Kidney (tissue), 13 donors: ENCODE measurements at regions not wholly inside any gene's neighbourhood (a gene's known extent, or its start where the extent isn't known, plus 50 kb on each side); places are given as distances from the start of the nearest gene placed in this dataset.

Experiments used
- DNase-seq, 5 donors: peaks; one replicate each; pipeline ENCODE4 v3.0.0-alpha.2; 2013 to 2020
- FAIRE-seq: peaks from 2 replicates; lab custom pipeline; 2012; peaks lifted over from hg19 to GRCh38; lab: Jason Lieb, UNC
- H3K27ac ChIP-seq, 2 donors: one replicate each; pipeline ENCODE4 v1.7.0; 2013; ENCODE audit warnings: low read depth in 2 of 2, low read length in 2 of 2, inconsistent platforms in 1 of 2
- H3K27me3 ChIP-seq: one replicate; pipeline ENCODE4 v1.7.1; 2013; ENCODE audit warnings: low read length, inconsistent platforms; ENCODE audit not compliant: control insufficient read depth, insufficient read depth
- H3K36me3 ChIP-seq, 3 donors: one replicate each; pipeline versions ENCODE4 v1.7.0 to v1.7.1; 2013; ENCODE audit warnings: low read length in 3 of 3, control low read depth in 1 of 3, inconsistent platforms in 1 of 3; ENCODE audit not compliant: insufficient read depth in 3 of 3, control insufficient read depth in 2 of 3
- H3K4me1 ChIP-seq, 3 donors: one replicate each; pipeline versions ENCODE4 v1.7.0 to v1.7.1; 2013; ENCODE audit warnings: low read length in 3 of 3, inconsistent platforms in 1 of 3, low read depth in 1 of 3; ENCODE audit not compliant: control insufficient read depth in 2 of 3, insufficient read depth in 2 of 3
- H3K4me3 ChIP-seq, 3 donors: one replicate each; pipeline versions ENCODE4 v1.7.0 to v1.8.1; 2013; ENCODE audit warnings: low read length in 3 of 3, control low read depth in 1 of 3, inconsistent platforms in 1 of 3
- H3K9ac ChIP-seq, 3 donors: one replicate each; pipeline versions ENCODE4 v1.7.0 to v1.7.1; 2013; ENCODE audit warnings: low read length in 3 of 3, control low read depth in 1 of 3, inconsistent platforms in 1 of 3
- H3K9me3 ChIP-seq, 3 donors: one replicate each; pipeline versions ENCODE4 v1.7.0 to v1.7.1; 2013; ENCODE audit warnings: low read length in 3 of 3, control low read depth in 1 of 3, inconsistent platforms in 1 of 3; ENCODE audit not compliant: control insufficient read depth in 2 of 3, insufficient read depth in 1 of 3
- intact Hi-C: fragments of 100-400 bp; cut with DNase I; formaldehyde crosslinking; loops from one replicate; pipeline ENCODE4 v1.11.1; 2022
- TF ChIP-seq, protein P1 (sequence below): IDR thresholded peaks from 3 replicates; pipeline ENCODE4 v1.5.1; 2012; ENCODE audit warnings: mild to moderate bottlenecking, moderate library complexity, borderline replicate concordance; ENCODE audit not compliant: insufficient read depth; ENCODE audit errors: extremely low read depth
- donor health status: control.
- donor health status: control.
- donor health status: control.
- donor health status: control.
- donor health status: control.
- donor health status: DM: yes; HTN: yes; CAD: no.
- donor health status: Normal renal cell carcinoma (clear cell type).

- FAIRE-seq: no peak
- Histone ChIP-seq H3K27ac (no peak overlapping the region), H3K9me3 (peaks cover 0 to 3% (median 2%) of the 10 kb centered on the region in 3 donors), H3K4me1 (no peaks in the 10 kb centered on the region), H3K36me3 (no peaks in the 10 kb centered on the region), H3K4me3 (no peak overlapping the region), H3K27me3 (no peaks in the 10 kb centered on the region), H3K9ac (no peak overlapping the region)
- intact Hi-C loops: no loop called here
- DNase-seq: no peak
- TF ChIP-seq, protein P1, sequence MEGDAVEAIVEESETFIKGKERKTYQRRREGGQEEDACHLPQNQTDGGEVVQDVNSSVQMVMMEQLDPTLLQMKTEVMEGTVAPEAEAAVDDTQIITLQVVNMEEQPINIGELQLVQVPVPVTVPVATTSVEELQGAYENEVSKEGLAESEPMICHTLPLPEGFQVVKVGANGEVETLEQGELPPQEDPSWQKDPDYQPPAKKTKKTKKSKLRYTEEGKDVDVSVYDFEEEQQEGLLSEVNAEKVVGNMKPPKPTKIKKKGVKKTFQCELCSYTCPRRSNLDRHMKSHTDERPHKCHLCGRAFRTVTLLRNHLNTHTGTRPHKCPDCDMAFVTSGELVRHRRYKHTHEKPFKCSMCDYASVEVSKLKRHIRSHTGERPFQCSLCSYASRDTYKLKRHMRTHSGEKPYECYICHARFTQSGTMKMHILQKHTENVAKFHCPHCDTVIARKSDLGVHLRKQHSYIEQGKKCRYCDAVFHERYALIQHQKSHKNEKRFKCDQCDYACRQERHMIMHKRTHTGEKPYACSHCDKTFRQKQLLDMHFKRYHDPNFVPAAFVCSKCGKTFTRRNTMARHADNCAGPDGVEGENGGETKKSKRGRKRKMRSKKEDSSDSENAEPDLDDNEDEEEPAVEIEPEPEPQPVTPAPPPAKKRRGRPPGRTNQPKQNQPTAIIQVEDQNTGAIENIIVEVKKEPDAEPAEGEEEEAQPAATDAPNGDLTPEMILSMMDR: no peak
These were observed 605.9 kb upstream of the PKDCC start for GRCh38 chr2:41441958-41442357.

GRCh38 chr2:41445865-41446264 is 602.0 kb upstream of the PKDCC start:
- TF ChIP-seq, protein P1: no peak
- FAIRE-seq: no peak
- Histone ChIP-seq H3K36me3 (no peaks in the 10 kb centered on the region), H3K9ac (no peak overlapping the region), H3K4me1 (no peaks in the 10 kb centered on the region), H3K27ac (no peak overlapping the region), H3K9me3 (no peaks in the 10 kb centered on the region), H3K4me3 (no peak overlapping the region), H3K27me3 (no peaks in the 10 kb centered on the region)
- intact Hi-C loops: no loop called here
- no peak for DNase-seq

- Histone ChIP-seq H3K27ac (no peak overlapping the region), H3K27me3 (no peaks in the 10 kb centered on the region), H3K9me3 (no peaks in the 10 kb centered on the region), H3K36me3 (no peaks in the 10 kb centered on the region), H3K9ac (no peak overlapping the region), H3K4me3 (no peak overlapping the region), H3K4me1 (no peaks in the 10 kb centered on the region)
- DNase-seq (no peak), FAIRE-seq (no peak)
- TF ChIP-seq, protein P1: no peak
- intact Hi-C loops: no loop called here
These were observed 601.6 kb upstream of the PKDCC start for GRCh38 chr2:41446266-41446665.

- intact Hi-C loops: no loop called here
- Histone ChIP-seq H3K27me3 (no peaks in the 10 kb centered on the region), H3K27ac (no peak overlapping the region), H3K36me3 (no peaks in the 10 kb centered on the region), H3K4me3 (no peak overlapping the region), H3K9ac (no peak overlapping the region), H3K9me3 (no peaks in the 10 kb centered on the region), H3K4me1 (no peaks in the 10 kb centered on the region)
- no peak for DNase-seq
- no peak for FAIRE-seq
- TF ChIP-seq, protein P1: no peak
These were observed 599.6 kb upstream of the PKDCC start for GRCh38 chr2:41448221-41448620.
